ENCODE measurements at regions not wholly inside any gene's neighbourhood (a gene's known extent, or its start where the extent isn't known, plus 50 kb on each side); places are given as distances from the start of the nearest gene placed in this dataset.
"Not testable (repeated sequence)": the region's sequence is repeated elsewhere in the genome, so short reads cannot be mapped to it uniquely, and the experiment has no call there.

DNA sequence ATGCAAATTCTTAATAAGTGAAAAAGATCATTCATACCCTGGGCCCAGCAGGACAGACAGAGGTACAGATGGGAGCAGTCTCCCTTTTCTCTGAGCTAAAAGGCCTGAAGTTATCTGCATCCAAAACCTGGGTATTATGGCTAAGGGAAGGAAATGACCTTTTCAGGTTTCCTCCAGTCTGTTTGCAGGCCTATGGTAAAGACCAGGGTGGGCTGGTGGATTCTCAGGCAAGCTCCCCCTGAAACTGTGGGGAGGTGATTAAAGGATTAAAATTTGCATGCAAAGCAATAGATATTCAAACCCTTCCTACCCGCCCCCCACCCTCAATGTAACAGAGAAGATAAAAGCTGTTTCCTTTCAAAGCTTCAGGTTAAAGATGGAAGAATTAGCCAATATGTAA lies 471.8 kb upstream of the RUNX1 start:
- TF ChIP-seq CTCF (IDR thresholded peaks at IDR 0.05; ENCODE audit: extremely low read depth, missing control alignments): no peak
- no peak for DNase-seq (ENCODE audit: low spot score)

- TF ChIP-seq CTCF (IDR thresholded peaks at IDR 0.05; ENCODE audit: extremely low read depth, missing control alignments): no peak
- no peak for DNase-seq (ENCODE audit: low spot score)
Measured at GRCh38 chr21:35520302-35520701, 471.2 kb upstream of the RUNX1 start.

DNA sequence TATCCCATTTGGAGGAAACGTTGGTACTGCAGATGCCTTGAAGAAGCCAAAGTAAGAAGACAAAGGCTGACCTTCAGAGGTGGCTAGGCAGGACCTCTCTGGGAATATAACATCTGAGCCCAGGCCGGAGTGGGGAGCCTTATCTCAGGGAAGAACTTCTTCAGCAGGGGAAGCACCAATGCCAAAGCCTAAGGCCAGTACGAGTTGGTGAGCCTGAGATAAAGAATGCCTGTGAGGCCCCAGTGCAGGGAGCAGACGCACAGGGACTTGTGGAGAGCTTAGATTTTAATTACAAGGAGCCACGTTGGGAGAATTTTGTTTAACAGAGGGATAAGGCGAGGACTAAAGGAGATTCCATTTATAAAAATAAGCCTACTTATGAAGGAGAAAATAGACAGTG lies 468.8 kb upstream of the RUNX1 start:
- no peak for DNase-seq (ENCODE audit: low spot score)

GRCh38 chr21:35516292-35516691 lies 467.2 kb upstream of the RUNX1 start:
- DNase-seq (ENCODE audit: low spot score): not testable (repeated sequence)

More for the DNA sequence above, 468.8 kb upstream of the RUNX1 start:
- TF ChIP-seq CTCF (IDR thresholded peaks at IDR 0.05; ENCODE audit: extremely low read depth, missing control alignments): no peak

- DNase-seq (ENCODE audit: low spot score): no peak
- no peak for TF ChIP-seq CTCF (IDR thresholded peaks at IDR 0.05; ENCODE audit: extremely low read depth, missing control alignments)
Measured at GRCh38 chr21:35512346-35512745, 463.2 kb upstream of the RUNX1 start.

GRCh38 chr21:35511696-35512162 lies 462.6 kb upstream of the RUNX1 start:
- no peak for TF ChIP-seq CTCF (IDR thresholded peaks at IDR 0.05; ENCODE audit: extremely low read depth, missing control alignments)
- no peak for DNase-seq (ENCODE audit: low spot score)

DNA sequence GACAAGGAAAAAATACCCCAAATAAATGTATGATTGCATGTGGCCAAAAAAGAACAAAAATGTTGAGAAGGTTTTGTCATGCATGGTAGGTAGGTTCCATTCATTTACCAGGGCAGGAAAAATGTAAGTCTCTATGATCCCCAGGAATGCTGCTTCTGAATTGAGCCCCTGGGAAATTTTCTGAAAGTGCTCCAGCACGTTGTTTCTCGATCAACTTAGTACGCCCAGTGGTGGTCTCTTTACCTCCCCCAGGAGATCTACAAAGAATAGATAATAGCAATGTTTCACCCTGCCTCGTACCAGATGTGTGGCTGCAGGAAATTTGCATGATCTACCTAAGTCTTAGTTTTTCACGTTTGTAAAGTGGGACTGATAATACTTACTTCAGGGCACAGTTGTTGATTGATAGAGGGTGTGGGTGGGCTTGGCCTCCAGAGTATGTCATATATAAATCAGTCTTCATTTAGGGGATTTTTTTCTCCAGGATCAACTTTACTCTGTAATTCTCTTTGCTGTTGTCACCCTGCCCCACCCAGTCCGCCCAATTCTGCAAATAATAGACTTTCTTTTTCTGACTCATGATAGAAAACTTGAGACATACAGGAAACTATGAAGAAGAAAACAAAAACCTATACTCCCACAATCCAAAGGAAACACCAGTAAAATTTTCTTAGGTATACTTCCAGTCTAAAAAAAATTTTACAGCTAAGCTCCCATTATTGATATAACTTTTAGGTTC lies 462.0 kb upstream of the RUNX1 start:
- no peak for TF ChIP-seq CTCF (IDR thresholded peaks at IDR 0.05; ENCODE audit: extremely low read depth, missing control alignments)
- DNase-seq (ENCODE audit: low spot score): no peak

DNA sequence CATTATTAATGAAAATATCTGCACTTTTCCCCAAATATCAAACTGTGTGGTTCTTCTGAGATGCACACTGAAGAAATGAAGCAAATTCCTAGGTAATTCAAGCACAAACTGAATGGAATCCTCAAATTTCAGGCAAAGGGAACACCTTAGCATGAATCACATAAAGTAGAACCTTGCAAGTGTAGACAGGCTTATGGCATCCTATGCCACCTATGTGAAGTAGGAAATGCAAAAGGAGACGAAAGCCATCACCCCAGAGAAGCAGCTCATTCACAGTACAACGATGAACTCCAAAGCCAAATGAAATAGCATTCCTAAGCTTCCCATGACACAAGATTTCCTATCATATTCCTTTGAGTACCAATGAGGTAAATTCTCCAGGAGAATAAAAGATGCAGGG lies 461.2 kb upstream of the RUNX1 start:
- TF ChIP-seq CTCF (IDR thresholded peaks at IDR 0.05; ENCODE audit: extremely low read depth, missing control alignments): no peak
- no peak for DNase-seq (ENCODE audit: low spot score)
